ENCODE measurements at regions not wholly inside any gene's neighbourhood (a gene's known extent, or its start where the extent isn't known, plus 50 kb on each side); places are given as distances from the start of the nearest gene placed in this dataset.

GRCh38 chr6:47149554-47149953 lies 107.4 kb upstream of the ADGRF1 start:
- DNase-seq = no peak

- DNase-seq = no peak
Observed at GRCh38 chr6:47149066-47149465, 106.9 kb upstream of the ADGRF1 start.

DNA sequence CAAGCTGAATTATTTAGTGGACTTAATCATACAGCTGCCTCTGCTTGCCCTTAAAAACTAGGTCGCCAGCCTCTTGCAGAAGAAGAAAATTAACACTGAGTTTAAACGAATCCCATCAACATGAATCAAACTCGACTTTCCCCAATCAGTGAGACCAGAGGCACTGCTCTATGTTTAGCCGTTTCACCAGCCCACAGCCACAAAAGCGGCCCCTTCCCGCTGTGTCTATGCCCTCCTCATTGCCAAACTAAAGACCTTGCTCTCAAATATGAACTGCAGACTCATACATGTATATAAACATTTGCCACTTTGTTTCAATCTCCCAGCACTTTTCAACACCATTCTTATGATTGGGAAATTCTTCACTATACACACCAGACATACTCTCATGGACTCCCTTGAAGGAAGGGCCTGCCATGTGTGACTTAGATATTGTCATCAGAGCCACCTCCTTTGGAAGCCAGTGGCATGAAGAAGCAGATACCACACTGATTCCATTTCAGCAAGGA lies 105.8 kb upstream of the ADGRF1 start:
- DNase-seq = no peak

GRCh38 chr6:47147175-47147727 lies 105.1 kb upstream of the ADGRF1 start:
- no peak for DNase-seq

DNA sequence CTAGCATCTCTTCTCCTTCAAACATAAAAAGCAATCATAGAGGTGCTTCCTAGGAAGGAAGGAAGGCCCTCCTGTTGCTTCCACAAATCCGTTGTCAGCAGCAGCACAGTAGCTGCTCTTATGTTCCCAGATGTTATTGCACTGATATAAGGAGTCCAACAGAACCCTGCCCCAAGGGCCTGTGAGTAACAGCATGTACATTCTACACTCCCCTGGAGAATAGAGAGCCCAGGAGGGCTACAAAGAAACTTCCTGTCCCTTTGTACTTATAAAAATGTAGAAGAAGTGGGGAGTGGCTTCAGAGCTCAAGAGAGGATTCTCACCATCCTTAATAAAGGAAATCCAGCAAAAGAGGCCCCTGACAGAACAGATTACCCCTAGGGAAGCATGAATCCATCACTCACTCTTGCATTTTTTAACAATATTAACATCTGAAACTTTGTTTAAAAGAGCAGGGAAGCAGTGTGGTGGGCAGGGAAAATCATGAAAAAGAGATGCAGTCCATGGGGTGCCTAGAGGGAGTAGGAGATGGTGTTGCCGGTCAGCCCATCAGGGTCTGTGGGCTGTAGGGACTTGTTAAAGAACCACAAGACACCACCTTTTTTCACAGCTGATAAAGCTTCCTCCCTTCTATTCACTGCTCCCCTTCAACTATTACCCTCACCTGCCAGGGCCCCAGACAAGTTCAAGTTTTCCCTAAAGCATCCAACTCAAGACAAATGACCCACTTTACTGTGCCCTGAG lies 104.5 kb upstream of the ADGRF1 start:
- DNase-seq = no peak

DNA sequence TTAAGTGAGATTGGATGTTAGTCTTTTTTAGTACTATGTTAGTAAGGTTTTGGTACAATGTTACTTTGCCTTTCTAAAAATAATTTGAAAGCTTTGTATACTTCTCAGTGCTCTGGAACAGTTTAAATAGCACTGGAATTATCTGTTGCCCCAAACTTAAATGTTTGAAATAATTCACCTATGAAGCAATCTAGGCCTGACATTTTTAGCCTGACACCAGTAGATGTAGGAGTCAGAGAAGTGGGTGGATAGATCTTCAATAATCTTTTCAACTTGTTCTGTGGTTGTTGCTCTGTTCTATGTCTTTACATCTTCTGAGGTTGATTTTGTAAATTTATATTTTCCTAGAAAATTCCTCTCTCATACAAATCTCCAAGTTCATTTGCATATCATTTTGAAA lies 103.1 kb upstream of the ADGRF1 start:
- DNase-seq = no peak

GRCh38 chr6:47144306-47144705 lies 102.2 kb upstream of the ADGRF1 start:
- no peak for DNase-seq

DNA sequence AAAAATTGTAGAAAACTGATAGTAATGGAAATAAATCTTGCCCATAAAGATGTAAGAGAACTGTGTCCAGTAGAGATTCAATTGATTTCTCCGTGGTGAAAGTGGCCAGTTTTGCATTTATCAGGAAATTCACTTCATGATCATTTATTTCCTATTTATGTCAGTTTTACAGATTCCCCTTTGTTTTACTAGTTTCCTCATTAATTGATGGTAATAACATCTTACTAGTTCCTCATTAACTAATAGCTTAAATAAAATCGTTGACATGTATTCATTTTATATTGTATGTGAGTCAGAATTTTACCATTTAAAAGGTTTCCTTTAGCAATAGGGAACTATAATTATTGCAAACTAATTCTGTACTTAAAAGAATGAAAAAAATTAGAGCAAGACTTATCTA lies 99.8 kb upstream of the ADGRF1 start:
- no peak for DNase-seq

- DNase-seq = no peak
Observed at GRCh38 chr6:47141171-47141570, 99.0 kb upstream of the ADGRF1 start.

- no peak for DNase-seq
Observed at GRCh38 chr6:47138046-47138445, 95.9 kb upstream of the ADGRF1 start.

- no peak for DNase-seq
Observed at GRCh38 chr6:47137073-47137472, 94.9 kb upstream of the ADGRF1 start.

DNA sequence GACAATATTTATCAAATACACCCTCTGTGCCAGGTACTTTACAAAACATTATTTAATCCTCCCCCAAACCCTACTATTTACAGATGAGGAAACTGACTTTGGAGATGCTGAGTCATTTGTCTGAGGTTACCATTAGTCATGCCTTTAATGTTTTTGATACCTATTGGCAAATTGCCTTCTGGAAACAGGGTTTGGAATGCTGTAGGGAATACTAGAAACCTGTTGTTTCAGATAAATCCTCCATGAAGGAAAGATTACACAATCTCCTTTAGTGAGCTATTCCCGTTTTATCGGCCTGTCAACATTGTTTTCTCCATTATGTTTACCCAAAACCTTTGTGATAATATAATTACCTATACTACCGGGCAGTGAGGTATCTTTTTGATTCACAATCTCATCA lies 93.6 kb upstream of the ADGRF1 start:
- peak; percentile 30 to 44 for DNase-seq

DNA sequence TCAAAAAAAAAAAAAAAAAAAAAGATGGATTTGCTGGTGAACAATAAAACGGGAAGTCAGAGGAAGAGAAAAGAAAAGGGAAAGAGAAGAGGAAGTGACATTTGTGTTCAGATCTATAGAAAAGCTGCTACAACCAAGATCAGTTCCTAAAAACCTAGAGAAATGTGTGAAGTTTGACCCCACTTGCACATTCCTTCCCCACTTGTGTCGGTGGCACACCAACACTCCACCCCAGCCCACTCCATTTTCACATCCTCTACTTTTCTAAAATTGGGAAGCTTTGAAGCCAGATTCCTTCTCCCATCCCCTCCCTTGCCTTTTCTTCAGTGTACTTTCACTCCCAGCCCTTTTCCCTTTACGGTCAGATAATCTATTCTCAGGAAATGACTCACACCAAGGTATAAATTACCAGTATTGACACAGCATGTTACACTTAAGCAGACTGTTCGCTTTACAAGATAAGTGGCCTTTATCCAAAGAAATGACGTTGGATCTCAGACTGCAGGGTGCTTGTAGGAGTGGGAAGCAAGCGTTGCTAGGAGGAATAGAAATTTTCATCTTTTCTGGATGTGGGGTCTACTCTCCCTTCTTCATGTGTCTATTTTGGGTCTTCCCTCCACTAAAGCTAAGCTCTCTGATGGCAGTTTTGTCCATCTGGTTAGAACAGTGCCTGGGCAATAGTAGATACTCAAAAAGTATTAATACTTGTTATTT lies 92.5 kb upstream of the ADGRF1 start:
- DNase-seq = peak; percentile 87 to 89

GRCh38 chr6:47133230-47134000 lies 91.3 kb upstream of the ADGRF1 start:
- DNase-seq = no peak

- DNase-seq = no peak
Observed at GRCh38 chr6:47132724-47133123, 90.6 kb upstream of the ADGRF1 start.

DNA sequence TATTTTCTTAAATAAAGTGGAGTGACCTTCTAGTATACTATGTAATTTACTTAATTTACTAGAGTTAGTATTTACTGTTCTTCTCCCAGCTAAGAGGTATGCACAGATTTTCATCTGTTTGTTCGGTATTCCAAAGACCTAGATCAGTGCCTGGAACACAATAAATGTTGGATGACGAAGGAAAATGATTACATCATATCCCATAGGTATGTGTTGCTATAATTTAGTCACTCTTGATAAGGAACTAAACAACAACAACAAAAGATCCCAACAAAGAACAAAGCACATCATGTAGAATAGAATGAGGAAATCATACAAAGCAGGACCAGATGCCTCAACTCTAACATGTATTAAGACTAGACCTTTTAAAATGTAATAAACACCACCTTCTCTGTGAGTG lies 89.6 kb upstream of the ADGRF1 start:
- no peak for DNase-seq

DNA sequence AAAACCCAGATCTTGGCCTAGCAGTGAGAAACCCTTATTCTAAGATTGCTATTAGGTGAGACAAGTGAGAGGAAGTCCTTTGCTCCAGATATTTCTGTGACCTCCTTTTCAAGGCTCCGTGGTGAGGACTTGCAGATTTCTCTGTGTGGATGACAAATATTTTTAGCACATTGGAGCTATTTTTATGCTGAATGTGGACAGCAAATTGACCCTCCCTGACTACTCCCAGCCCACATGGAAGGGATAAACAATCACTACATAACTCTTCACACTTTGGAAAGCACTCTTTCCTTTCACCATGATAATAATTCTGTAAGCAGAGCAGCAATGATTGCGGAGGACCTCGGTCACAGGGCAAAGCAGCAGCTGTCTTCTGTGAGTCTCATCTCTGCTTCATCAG lies 88.0 kb upstream of the ADGRF1 start:
- DNase-seq = no peak

DNA sequence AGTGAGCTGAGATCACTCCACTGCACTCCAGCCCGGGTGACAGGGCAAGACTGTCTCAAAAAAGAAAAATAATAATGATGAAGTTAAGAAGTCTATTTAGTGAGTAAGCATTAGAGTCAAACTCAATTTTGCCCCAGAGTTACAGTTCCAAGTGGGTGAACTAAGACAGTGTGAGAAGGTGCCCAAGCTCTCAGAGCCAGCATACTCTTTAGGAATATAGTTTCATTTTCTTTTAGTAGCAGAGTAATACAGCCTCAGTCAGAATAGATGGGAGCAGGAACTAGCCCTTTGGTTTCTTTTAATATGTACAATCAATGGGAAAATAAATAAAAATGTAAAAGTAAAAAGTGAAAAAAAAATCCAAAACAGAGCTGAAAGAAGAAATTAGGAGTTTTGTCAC lies 87.0 kb upstream of the ADGRF1 start:
- DNase-seq = no peak

- peak; percentile 29 to 32 for DNase-seq
Observed at GRCh38 chr6:47126647-47127391, 84.7 kb upstream of the ADGRF1 start.

- no peak for DNase-seq
Observed at GRCh38 chr6:47118611-47119010, 76.5 kb upstream of the ADGRF1 start.

DNA sequence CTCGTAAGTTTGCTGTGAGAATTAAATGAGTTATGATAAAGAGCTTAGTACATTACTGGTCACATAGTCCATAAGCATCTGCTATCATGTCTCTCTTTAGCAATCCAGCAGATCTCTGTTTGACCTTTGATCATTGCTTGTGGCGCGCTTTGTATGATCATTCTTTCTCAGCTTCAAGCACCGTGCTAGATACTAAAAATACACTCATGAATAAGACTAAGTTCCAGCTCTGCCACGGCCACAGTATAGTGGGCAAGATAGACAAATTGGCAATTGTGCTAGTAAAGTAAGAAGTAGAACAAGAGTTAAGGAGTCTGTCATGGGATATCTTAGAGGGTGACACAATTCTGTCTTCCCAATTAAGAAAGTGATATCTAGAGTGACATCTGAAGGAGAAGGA lies 75.2 kb upstream of the ADGRF1 start:
- no peak for DNase-seq

- DNase-seq = no peak
Observed at GRCh38 chr6:47116606-47117005, 74.5 kb upstream of the ADGRF1 start.

DNA sequence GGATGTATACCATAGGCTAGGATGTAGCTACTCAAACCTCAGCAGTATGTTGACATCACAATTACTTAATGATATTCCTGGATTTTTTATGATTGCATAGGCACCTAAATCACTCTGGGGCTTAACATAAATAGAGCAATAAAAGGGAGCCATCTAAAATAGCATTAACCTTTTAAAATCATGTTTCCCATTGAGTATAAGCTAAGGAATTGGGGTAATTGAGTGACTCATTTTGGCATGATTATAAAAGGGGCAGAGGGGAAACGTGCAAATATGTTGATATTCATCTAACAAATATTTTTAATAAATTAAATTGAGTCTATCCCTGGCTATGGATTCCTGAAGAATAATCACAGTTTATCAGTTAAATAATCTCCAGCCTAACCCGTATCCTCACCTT lies 74.0 kb upstream of the ADGRF1 start:
- DNase-seq = no peak

Data from SHP77 (cell line).